HG02885 (cell line): ENCODE measurements at regions not wholly inside any gene's neighbourhood (a gene's known extent, or its start where the extent isn't known, plus 50 kb on each side); places are given as distances from the start of the nearest gene placed in this dataset.
A peak's percentile ranks its signal among the peaks of the same experiment; 100 is the strongest.
"Not testable (repeated sequence)": the region's sequence is repeated elsewhere in the genome, so short reads cannot be mapped to it uniquely, and the experiment has no call there.

Source experiments
- ATAC-seq: cut with Tn5 transposase; IDR thresholded peaks from one replicate; pipeline ENCODE4 v1.9.1; 2021; ENCODE audit warnings: mild to moderate bottlenecking; ENCODE audit not compliant: unreplicated experiment, poor library complexity

DNA sequence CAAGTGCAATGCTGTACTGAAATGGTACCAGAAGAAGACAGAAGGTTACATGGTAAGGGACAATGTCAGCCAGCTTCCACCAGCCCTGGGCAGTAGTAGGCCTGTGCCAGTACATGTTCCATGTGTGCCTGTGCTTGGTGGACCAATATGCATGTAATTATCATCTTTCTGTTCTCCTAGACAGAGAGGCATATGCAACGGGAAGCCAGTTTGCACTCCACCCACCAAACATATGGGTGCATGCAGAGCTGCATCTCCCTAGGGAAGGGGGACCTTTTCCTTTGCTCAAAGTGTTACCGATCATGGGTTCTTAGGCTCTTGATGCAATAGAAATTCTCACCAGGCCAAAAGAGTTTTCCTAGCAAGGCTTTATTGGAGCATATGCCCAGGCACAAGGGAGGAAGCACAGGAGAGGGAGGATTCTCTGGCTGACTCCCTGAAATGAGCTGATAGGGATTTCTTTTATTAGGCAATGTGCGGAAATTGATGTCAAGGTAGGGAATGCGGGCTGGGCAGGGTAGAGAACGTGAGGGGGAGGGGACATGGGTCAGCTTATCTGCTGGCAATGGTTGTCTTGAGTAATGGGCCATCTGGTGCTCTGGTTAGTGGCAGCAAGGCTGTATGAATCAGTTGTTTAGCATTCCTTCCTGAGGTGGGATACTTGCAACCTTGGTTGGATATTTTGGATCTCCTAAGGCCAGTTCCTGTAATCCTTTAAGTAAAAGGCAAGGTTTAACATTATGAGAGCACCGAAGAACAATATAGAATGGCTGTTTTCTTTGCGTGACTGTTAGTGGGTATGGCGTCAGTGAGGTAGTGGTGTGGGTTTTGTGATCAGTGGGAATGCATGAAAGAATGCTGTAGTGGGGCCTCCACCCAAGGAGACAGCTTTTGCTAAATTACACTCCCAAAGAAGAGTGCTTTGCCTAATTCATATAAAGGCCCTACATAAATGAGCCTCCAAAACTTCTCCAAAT lies 102.5 kb downstream of the CDRT15L2 start:
- ATAC-seq = not testable (repeated sequence)

DNA sequence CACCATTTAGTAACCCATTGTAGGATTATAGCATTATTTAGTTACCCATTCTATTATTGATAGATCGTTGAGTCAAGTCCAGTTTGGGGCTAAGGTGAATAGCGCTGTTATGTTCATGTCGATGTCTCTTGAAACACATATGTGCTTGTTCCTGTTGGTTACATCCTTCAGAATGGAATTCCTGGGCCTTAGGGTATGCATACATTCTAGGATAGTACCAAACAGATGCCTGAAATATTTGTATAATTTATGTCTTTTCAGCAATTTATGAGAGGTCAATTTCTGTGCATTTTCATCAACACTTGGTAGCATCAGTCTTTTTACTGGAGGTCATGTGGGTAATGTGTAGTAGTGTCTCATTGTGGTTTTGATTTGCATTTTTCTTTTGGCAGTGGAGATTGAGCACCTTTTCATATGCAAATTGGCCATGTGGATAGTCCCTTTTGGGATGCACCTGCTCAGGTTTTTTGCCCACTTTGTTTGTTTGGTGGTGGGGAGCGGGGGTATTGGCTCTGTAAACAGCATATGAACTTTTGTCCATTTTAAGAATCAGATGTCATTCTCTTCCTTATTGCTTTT lies 104.2 kb downstream of the CDRT15L2 start:
- not testable (repeated sequence) for ATAC-seq

DNA sequence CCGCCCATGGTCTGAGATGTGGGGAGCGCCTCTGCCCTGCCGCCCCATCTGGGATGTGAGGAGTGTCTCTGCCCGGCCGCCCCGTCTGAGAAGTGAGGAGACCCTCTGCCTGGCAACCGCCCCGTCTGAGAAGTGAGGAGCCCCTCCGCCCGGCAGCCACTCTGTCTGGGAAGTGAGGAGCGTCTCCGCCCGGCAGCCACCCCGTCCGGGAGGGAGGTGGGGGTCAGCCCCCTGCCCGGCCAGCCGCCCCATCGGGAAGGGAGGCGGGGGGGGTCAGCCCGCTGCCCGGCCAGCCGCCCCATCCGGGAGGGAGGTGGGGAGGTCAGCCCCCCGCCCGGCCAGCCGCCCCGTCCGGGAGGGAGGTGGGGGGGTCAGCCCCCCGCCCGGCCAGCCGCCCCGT lies 105.5 kb downstream of the CDRT15L2 start:
- not testable (repeated sequence) for ATAC-seq

DNA sequence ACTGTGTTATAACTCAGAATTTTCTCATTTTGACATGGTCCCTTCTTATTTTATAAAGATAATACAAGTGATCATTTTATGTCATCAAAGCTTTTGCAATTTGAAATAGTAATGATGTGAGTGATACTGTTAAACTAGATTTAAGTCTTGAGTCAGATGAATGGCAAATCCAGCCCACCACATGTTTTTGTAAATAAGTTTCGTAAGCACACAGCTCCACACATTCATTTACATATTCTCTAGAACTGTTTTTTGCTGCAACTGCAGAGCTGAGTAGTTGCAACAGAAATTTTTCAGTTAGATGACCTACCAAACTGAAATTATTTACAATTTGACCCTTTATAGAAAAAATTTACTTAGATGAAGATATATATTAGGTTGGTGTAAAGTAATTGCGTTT lies 108.1 kb downstream of the CDRT15L2 start:
- not testable (repeated sequence) for ATAC-seq

DNA sequence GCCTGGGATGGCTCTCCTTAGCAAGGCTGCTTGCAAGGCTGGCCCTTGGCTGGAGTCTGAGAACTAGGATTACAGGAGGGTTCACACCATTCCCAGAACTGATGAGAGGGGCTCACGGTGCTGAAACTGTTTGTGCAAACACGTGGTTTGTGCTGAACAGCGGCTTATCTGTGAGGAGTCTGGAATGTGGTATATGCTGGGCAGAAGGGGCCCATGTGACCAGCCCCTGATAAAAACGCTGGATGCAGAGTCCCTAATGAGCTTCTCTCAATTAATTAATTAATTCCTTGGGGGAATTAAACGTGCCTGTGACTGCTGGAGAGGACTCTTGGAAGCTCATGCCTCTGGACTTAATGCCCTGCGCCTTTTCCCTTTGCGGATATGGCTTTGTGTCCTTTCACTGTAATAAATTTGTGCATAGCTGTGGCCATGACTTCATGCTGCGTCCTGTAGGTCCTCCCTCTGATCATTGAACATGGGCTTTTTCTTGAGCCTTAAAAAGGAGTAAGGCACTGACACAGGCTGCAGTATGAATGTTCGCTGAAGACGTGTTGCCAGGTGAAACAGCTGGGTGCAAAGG lies 109.7 kb downstream of the CDRT15L2 start:
- ATAC-seq = not testable (repeated sequence)

DNA sequence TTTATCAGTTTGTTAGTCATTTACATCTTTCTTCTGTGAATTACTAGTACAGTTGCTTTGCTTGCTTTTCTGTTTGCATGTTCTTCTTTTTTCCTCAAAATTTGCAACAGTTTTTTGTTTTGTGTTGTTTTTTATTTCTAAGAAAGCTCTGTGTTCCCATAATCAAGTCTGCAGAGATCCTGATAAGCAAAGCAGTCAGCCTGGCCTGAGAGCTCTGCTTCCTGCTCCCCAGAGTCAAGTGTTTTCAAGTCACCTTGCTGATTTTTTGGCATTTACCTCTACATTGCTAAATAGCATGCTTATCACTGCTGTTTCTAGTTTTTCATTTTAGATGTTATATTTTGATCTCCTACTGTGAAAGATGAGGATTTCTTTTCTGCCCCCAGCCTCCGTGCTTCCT lies 113.2 kb downstream of the CDRT15L2 start:
- not testable (repeated sequence) for ATAC-seq

DNA sequence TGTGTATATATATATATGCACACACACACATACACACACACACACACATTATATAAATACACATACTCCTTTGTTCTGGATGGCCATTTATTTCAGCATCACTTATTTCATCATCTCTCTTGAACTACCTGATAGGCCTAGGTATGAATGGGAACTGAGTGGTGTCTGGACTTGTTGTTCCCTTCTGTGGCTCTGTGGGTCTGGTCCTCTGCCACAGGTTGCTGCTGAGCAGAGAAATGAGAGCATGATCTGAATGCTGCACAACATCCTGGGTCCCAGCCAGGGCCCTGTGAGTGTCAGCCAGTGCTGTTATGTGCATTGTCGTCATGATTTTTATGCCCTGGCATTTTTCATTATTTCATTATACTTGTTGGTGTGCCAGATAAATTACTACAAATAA lies 116.3 kb downstream of the CDRT15L2 start:
- not testable (repeated sequence) for ATAC-seq

DNA sequence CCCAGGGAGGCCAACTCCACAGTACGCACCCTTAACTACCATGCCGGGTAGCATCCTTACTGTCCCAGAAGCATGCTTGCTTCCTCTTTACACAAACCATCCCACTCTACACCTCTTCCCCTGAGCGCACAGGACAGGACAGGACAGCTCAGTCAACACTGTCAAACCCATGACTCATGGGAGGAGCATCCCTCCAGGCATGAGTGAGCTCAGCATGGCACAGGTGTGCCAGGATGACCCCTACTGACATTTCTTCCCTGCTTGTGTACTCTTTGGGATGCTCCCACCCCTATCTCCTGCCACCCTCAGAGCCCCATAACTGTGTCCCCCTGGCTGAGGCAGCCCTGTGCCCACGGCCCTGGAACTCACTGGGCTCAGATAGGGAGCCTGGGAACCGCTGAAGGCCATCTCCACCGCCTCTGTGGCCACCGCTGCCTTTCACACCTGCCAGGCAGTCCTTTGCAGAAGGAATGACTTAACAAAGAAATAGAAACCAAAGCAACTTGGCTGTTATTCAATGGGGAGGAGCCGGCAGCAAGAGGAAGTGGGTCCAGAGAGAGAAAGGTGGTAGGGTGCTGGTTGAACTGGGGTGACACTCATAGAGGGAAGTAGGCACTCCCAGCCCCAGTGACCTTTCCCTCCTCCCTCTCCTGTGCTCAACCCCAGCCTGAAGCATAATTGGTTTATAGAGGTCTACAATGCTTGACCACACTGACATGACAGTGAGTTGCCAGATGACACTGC lies 119.1 kb downstream of the CDRT15L2 start:
- peak; percentile 94 for ATAC-seq

DNA sequence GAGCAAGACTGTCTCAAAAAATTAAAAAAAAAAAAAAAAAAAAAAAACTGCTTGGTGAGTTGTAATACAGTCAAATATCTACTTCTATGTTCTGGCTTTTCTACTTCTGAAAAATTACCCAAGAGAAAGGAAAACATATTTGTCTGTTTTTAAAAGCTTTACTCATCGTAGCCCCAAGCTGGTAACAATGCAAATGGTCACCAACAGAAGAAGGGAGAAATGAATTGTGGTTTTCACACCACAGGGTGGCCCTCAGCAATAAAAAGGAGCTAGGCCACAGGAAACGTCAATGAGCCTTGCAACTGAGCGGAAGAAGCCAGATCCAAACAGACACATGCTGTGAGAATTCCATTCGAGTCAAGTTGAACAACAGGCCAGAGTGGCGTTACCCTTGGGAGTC lies 121.0 kb downstream of the CDRT15L2 start:
- not testable (repeated sequence) for ATAC-seq

DNA sequence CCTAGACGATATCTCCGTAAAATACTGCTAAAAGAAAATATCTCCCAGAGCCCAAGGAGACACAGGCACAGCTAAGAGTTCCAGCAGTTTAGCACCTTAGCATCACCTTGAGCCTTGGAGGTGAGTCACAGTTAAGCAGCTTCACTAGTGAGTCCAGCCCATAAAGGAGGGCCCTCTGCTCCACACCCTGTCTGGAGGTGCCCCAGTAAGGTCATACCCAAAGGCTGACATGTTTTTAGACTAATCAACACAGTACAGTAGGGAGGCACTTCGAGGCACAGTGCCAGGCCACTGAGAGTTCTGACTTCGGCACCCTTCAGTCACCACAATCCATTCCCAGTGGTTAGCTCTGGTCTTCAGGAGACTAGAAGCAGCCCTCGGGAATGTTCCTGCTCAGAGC lies 121.8 kb downstream of the CDRT15L2 start:
- not testable (repeated sequence) for ATAC-seq

DNA sequence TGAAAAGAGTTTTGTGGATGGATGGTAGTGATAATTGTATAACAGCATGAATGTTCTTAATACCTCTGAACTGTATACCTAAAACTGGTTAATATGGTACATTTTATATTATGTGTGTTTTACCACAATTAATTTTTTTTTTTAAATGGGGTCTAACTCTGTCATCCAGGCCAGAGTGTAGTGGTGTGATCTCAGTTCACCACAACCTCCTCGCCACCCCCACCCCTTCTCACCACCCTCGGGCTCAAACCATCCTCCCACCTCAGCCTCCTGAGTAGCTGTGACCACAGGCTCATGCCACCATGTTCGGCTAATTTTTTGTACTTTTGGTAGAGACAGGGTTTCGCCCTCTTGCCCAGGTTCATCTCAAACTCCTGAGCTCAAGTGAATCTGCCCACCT lies 123.2 kb downstream of the CDRT15L2 start:
- no peak for ATAC-seq

DNA sequence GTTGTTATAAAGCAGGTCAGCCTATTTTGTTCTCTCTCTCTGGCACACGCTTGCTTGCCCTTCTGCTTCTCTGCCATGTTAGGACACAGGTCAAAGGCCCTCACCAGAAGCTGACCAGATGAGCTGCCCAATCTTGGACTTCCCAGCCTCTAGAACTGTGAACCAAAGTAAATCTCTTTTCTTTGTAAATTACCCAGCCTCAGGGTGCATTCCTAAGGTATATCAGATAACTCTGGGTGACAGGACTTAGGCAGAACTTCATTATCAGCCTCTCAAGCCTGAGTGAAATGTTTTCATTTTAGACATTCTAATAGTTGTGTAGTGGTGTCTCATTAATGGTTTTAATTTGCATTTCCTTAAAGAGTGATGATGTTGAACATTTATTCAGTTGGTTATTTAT lies 124.3 kb downstream of the CDRT15L2 start:
- ATAC-seq = no peak

DNA sequence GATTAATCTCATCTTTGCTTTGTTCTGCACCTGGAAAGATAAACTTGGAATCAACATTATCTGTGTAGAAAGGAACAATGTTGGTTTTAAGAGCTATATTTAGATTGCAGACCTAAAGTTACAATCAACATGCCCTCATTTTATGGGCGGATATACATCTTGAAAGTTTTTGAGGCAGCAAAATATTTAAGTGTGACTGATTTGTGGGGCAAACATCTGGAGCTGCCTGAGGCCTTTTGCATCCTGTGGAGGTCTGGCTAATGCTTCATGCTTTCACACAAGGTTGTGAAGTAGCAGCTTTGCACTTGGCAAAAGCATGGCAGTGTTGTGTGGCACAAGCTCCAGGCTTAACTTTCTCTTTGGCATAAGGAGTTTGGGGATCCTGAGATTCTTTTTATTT lies 125.7 kb downstream of the CDRT15L2 start:
- ATAC-seq = not testable (repeated sequence)

DNA sequence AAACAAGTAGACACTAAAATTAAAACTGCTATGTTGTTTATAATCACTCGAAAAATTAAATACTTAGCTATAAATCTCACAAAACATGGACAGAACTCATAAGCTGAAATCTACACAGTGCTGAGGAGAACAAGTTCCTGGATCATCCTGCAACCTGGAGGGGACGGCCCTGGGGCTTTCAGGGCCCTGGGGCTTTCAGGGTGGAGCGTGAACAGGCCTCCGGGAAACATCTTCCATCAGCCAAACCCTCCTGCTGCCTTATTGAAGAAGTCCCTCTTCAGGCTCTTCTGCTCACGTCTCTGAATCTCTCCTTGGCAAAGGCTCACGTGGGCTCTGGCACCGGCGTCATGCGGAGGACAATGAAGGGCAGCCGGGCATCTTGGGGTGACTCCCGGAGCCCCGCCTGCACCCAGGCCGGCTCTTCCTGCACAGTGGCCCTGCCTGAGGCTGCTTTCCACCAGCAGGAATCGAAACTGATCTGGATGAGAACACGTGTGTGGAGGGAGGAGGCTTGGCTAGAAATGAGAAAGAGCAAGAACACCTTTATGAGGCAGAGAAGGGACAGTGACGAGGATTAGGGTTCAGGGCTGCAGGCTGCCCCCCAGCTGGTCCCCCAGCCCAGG lies 127.3 kb downstream of the CDRT15L2 start:
- ATAC-seq = no peak

DNA sequence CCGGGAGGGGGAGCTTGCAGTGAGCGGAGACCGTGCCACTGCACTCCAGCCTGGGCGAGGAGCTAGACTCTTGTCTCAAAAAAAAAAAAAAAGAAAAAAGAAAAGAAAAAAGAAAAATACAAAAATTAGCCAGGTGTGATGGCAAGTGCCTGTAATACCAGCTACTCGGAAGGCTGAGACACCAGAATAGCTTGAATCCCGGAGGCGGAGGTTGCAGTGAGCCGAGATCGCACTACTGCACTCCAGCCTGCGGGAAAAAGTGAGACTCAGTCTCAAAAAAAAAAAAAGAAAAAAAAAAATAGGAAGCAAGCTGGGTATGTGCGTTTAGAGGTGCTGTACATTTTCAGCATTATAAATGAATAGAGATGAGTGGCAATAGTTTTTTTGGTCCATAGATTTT lies 129.3 kb downstream of the CDRT15L2 start:
- ATAC-seq = not testable (repeated sequence)

DNA sequence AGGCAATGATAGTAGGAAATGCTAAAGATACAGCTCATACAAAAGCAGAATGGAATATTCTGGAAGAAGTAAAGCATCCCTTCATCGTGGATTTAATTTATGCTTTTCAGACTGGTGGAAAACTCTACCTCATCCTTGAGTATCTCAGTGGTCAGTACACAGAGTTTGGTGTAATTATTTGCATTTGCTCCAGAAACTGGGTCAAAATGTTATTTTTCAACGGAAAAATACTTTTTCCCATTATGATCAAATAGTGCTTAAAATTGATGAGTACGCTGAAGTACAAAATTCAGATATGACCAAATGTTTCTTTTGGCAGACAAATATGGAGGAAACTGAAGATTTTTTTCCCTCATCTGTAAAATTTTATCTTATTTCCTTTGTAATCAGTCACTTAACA lies 137.0 kb downstream of the CDRT15L2 start:
- ATAC-seq = not testable (repeated sequence)

DNA sequence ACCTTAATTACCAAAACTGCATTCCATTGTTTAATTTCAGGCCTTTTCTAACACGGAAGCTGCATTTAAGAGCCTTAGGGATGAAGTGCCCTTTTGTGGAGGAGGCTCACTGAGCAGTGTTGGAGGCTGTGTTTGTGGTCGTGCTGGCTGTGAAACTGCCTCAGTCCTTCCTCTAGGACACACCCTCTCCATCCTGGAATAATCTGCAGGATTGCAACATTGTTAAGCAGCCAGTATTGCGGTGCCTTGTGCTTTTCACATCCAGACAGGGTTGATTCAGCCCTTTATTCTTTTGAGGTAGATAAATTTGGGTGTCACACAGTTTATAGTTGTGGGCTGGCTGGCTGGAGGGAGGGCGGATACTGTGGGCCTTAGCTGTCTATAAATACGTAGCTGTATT lies 141.6 kb downstream of the CDRT15L2 start:
- no peak for ATAC-seq

DNA sequence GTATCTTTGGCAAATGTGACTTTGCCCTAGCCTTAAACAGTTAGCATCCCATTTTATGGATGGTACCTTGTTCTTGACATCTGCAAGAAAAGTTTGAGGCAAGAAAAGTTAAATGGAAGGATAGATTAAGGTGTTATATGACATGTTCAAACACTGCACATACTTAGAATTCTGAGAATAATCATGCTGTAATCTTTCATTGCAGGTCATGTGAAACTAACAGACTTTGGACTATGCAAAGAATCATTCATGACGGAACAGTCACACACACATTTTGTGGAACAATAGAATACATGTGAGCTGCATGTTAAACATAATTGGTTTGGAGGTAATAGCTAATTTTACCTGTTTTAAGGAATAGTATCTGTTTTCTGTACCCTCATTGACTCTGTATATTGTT lies 144.9 kb downstream of the CDRT15L2 start:
- not testable (repeated sequence) for ATAC-seq

DNA sequence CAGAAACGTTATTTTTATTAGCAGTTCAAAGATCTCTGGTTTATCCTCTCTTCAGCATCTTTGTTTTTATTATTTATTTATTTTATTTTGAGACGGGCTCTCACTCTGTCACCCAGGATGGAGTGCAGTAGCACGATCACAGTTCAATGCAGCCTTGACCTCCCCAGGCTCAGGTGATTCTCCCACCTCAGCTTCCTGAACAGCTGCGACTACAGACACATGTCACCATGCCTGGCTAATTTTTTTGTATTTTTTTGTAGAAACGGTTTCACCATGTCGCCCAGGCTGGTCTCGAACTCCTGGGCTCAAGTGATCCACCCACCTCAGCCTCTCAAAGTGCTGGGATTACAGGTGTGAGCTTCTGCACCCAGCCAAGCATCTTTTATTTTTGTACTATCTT lies 147.7 kb downstream of the CDRT15L2 start:
- ATAC-seq = not testable (repeated sequence)

DNA sequence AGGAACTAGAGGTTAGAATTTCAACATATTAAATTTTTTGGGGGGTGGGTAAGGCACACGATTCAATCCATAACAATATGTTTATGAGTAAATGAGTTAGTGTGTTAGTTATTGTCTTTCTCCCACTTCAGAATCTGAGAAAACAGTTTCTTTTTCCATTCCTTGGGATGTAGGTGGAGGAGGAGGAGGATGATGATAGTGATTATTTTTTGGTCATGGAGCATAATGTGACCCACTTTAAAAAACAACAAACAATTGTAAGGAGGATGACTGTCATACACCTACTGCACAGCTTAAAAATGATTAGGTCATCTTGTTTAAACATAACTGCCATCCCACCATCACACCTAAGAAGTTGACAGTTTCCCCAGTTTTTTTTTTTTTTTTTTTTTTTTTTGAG lies 148.7 kb downstream of the CDRT15L2 start:
- no peak for ATAC-seq
